B cell (primary cell): ENCODE measurements at regions not wholly inside any gene's neighbourhood (a gene's known extent, or its start where the extent isn't known, plus 50 kb on each side); places are given as distances from the start of the nearest gene placed in this dataset.

Experiments used
- EZH2 ChIP-seq: IDR thresholded peaks from 2 replicates; pipeline ENCODE4 v1.6.1; 2012; ENCODE audit warnings: borderline replicate concordance, low read depth, mild to moderate bottlenecking, moderate library complexity, low read length; ENCODE audit not compliant: insufficient read depth, poor library complexity, severe bottlenecking
- TF ChIP-seq, protein P1 (sequence below): fragments of 200-600 bp; IDR thresholded peaks from one replicate; pipeline ENCODE4 v1.8.0; 2022; ENCODE audit warnings: antibody characterized with exemption, mild to moderate bottlenecking

DNA sequence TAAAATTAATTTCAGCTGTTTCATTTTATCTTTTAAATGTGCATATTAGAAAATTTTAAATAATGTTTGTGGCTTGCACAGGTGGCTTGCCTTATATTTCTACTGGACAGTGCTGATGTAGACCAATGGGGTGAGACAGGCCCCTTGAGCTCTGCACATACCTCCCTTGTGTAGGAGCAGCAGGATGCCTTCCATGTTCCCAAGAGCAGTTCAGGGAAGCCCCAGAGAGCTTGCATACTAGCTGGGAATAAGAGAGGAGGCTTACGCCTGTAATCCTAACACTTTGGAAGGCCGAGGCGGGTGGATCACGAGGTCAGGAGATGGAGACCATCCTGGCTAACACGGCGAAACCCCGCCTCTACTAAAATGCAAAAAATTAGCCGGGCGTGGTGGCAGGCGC lies 61.4 kb downstream of the RFPL4B start:
- TF ChIP-seq, protein P1, sequence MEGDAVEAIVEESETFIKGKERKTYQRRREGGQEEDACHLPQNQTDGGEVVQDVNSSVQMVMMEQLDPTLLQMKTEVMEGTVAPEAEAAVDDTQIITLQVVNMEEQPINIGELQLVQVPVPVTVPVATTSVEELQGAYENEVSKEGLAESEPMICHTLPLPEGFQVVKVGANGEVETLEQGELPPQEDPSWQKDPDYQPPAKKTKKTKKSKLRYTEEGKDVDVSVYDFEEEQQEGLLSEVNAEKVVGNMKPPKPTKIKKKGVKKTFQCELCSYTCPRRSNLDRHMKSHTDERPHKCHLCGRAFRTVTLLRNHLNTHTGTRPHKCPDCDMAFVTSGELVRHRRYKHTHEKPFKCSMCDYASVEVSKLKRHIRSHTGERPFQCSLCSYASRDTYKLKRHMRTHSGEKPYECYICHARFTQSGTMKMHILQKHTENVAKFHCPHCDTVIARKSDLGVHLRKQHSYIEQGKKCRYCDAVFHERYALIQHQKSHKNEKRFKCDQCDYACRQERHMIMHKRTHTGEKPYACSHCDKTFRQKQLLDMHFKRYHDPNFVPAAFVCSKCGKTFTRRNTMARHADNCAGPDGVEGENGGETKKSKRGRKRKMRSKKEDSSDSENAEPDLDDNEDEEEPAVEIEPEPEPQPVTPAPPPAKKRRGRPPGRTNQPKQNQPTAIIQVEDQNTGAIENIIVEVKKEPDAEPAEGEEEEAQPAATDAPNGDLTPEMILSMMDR, result no peak
- no peak for TF ChIP-seq EZH2
